Stimulated activated effector memory CD8-positive, alpha-beta T cell treated with anti-CD3 and anti-CD28 coated beads, Interleukin-12 subunit alpha, Interleukin-12 subunit beta, amount 100 ng/mL, for 72 hours (primary cell): ENCODE measurements at regions not wholly inside any gene's neighbourhood (a gene's known extent, or its start where the extent isn't known, plus 50 kb on each side); places are given as distances from the start of the nearest gene placed in this dataset.

Source experiments
- ATAC-seq: fragments of 150-1000 bp; cut with Tn5 transposase; 2 replicates; pipeline ENCODE4 v1.10.0; 2021
- DNase-seq, 2 donors: peaks; one replicate each; pipeline ENCODE4 v3.0.0; 2021 to 2022; ENCODE audit warnings: low spot score in 2 of 2
- H3K27ac Mint-ChIP-seq: one replicate; pipeline ENCODE4 v1.8.0; 2022; ENCODE audit warnings: mild to moderate bottlenecking, mixed read lengths
- H3K36me3 Mint-ChIP-seq: one replicate; pipeline ENCODE4 v1.8.0; 2022; ENCODE audit warnings: mild to moderate bottlenecking, mixed read lengths
- H3K4me1 Mint-ChIP-seq: one replicate; pipeline ENCODE4 v1.8.0; 2022; ENCODE audit warnings: mixed read lengths
- H3K4me3 Mint-ChIP-seq: one replicate; pipeline ENCODE4 v1.8.0; 2022; ENCODE audit warnings: mild to moderate bottlenecking, mixed read lengths
- H3K9me3 Mint-ChIP-seq: one replicate; pipeline ENCODE4 v1.8.0; 2022; ENCODE audit warnings: mixed read lengths

DNA sequence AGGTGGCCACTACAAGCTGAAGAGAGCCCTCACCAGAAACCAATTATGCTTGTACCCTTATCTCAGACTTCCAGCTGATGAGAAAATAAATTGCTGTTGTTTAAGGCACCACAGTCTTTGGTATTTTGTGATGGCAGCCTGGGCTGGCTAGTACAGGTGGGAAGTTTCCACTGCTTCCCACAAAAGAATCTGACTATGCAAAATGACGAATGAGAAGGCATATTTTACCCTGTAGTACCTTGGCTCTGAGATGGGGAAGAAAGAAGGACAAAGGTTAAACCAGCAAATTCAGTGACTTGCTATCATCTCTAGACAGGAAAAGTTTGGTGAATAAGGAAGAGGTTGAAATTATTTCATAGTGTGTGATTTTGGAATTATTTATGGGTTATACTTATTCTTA is 112.8 kb upstream of the ELL2 start:
- no peaks in the 10 kb centered on the region for H3K36me3 Mint-ChIP-seq
- H3K4me1 Mint-ChIP-seq = peaks cover 21% of the 10 kb centered on the region
- ATAC-seq = no peak
- no peak overlapping the region for H3K27ac Mint-ChIP-seq
- no peak for DNase-seq
- no peaks in the 10 kb centered on the region for H3K9me3 Mint-ChIP-seq
- no peak overlapping the region for H3K4me3 Mint-ChIP-seq

DNA sequence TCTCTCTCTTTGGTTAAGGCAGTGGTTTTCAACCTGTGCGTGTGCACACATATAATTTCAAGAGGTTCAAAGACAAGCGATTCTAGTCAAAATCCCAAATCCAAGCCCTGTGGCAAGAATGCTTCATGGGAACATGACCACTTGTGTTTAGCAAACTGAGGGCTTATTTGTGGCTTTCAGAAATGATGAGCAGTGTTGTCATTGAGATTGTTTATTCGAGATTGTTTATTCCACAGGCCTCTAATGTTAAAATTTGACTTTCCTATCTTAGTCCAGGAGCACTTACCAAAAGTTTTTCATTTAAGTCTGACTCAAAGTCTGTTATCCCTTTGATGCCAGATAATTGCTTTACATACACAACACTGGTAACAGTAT is 111.1 kb upstream of the ELL2 start:
- Mint-ChIP-seq H3K4me1 (peaks cover 15% of the 10 kb centered on the region), H3K27ac (no peak overlapping the region), H3K36me3 (no peaks in the 10 kb centered on the region), H3K4me3 (no peak overlapping the region), H3K9me3 (no peaks in the 10 kb centered on the region)
- DNase-seq (no peak), ATAC-seq (no peak)

DNA sequence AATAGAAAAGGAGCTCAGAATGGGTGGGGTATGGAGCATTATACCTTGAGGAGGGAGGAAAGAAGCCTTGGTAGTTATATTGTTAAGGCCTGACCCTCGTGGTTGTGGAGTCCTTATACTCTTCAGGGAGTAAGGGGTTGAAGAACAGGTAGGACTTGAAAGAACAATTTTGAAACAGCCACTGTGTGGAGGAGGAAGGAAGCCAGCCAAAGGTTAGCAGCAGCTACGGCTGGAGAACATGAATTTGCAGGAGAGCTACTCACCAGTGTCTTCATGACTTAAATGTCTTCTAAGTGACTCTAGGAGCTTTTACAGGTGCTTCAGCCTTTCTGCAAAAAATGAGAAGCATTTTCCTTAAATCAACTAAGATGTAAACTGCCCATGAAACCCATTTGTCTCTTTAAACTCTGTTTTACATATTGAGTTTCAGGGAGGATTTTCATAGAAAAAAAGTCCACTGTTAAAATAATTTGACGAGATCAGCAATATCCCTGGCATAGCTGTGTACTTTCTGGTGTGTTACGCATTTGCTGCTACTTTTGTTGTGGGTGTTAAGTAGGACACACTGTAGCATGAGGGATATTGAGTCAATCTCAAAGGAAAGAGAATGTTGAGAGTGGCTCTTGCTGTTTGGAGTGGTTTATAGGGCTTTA is 110.6 kb upstream of the ELL2 start:
- Mint-ChIP-seq H3K9me3 (no peaks in the 10 kb centered on the region), H3K27ac (no peak overlapping the region), H3K4me3 (no peak overlapping the region), H3K4me1 (peaks cover 18% of the 10 kb centered on the region), H3K36me3 (no peaks in the 10 kb centered on the region)
- ATAC-seq (no peak), DNase-seq (no peak)

DNA sequence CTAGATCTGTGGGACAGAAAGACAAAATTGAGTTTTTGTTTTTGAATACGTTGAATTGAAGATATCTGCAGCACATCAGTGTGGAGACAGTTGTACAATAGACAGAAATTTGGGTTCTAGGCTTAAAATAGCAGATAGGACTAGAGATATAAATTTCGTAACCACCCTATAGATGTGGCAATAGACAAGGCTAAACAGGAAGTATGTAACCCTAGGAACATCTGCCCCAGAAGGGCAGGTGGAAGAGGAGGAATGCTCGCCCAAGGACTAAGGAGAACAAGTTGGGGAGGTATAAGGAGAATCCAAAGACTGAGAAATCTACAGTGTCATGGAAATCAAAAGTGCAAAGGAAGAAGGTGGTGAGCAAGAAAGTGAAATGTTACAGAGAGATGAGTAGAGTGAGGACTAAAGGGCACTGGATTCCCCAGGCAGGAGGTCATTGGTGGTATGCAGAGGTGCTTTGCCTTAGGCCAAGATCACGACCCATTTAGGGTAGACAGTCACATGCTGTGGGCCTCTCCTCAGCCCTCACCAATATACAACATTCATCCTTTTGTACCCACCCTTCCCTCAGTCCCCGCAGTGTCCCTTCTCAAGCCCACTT is 109.1 kb upstream of the ELL2 start:
- H3K9me3 Mint-ChIP-seq = no peaks in the 10 kb centered on the region
- no peak for DNase-seq
- peak; percentile 17 for ATAC-seq
- H3K4me3 Mint-ChIP-seq = no peak overlapping the region
- H3K36me3 Mint-ChIP-seq = no peaks in the 10 kb centered on the region
- peaks cover 26% of the 10 kb centered on the region for H3K4me1 Mint-ChIP-seq
- no peak overlapping the region for H3K27ac Mint-ChIP-seq

DNA sequence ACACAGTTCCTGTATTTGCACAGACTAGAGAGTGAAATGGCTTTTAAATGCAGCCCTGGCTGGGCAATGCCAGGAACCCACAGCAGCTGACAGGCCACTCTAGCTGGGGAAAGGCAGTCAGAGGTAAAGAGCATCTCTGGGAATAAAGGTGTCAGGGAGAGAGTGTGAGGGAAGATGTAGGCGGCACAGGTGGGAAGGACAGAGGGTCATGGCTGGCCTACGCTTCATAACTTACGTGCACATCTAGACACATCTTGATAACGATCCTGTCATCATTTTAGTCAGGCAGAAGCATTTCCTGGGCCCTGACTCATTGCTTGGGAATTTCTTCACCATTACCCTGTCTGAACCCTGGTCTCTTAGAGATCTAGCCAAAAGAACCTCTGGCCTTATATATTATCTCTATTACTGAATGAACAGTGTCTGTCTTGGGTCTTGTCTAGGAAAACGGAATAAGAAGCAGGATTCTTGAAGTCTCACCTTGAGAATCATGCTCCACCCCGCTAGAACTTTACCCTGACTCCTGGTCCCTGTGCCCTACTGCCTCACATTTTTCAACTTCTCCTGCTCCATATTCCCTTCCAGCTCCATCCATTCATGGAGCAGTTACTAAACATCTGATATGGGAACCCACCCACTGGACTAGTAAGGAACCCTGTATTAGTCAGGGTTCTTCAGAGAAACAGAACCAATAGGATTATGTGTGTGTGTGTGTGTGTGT is 106.4 kb upstream of the ELL2 start:
- Mint-ChIP-seq H3K4me3 (peak overlapping the region; percentile 14), H3K4me1 (peaks cover 36% of the 10 kb centered on the region), H3K27ac (peak overlapping the region; percentile 66), H3K36me3 (no peaks in the 10 kb centered on the region), H3K9me3 (no peaks in the 10 kb centered on the region)
- ATAC-seq = peak; percentile 57
- DNase-seq = no peak

DNA sequence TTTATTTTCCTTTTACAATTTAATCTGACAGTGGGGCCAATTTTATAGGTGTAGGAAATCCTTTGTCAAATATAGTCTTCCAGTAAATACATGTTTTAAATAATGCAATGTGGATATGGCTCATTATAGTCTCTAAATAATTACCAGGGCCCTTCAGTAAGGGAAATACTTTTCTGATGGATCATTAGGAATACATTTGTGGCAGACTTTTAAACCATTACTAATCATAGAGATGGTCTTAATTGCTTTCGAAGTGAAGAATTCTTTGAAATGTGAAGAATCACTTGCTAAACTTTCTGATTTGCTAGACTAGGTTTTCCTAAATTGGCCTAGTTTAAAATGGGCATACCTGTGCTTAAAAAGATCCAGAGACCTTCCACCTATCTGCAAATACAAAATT is 105.6 kb upstream of the ELL2 start:
- Mint-ChIP-seq H3K4me3 (no peak overlapping the region), H3K9me3 (no peaks in the 10 kb centered on the region), H3K36me3 (no peaks in the 10 kb centered on the region), H3K27ac (peak overlapping the region; percentile 66), H3K4me1 (peaks cover 36% of the 10 kb centered on the region)
- no peak for DNase-seq
- ATAC-seq = no peak

DNA sequence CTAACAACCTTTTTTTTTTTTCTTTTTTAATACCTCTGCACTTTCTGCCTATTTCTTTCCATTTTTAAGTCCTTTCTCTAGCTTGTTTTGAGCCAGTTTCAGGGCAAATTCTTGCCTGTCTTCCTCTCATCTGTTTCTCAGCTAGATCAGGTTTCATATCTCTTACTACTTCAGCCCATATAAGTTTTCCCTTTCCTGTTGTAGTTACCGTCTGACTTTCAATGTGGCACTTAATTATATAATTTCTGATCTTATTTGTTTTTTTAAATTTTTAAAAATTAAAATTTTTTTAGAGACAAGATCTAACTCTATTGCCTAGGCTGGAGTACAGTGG is 104.7 kb upstream of the ELL2 start:
- Mint-ChIP-seq H3K4me1 (peaks cover 36% of the 10 kb centered on the region), H3K9me3 (no peaks in the 10 kb centered on the region), H3K36me3 (no peaks in the 10 kb centered on the region), H3K4me3 (no peak overlapping the region), H3K27ac (peak overlapping the region; percentile 48)
- DNase-seq (no peak), ATAC-seq (no peak)

DNA sequence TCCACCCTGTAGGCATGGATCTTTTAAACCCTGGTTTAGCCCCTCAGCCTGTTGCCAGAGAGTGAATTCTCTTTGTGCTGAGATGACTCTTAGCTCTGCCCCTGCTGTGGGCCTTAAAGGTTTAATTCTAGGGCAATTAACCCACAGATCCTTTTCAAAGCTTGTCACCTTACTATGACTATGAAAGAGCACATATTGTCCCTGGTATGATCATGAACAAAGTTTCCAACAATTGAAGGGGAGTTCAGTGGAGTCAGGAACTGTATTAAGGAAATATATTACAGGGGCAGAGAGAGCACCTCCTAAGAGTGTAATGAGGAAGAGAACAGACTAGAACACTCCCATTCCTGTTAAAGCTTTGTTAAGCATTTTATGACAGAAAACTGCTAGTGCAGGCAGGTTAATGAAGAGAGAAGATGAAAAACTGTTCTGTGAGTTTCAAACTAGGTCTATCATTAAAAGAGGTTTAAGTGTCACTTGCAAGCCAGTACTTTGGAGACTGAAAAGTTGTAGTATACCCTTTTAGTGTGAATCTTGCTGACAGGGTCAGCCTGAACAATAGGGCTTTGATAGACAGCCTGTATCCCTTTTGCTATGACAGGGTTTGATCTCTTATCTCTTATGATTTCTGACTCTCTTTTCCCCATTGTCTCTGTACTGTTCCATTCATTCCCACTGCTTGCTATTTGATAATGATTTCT is 104.2 kb upstream of the ELL2 start:
- DNase-seq (no peak), ATAC-seq (peak; percentile 77)
- H3K4me1 Mint-ChIP-seq = peaks cover 36% of the 10 kb centered on the region
- H3K4me3 Mint-ChIP-seq = no peak overlapping the region
- H3K9me3 Mint-ChIP-seq = no peaks in the 10 kb centered on the region
- peak overlapping the region; percentile 48 for H3K27ac Mint-ChIP-seq
- H3K36me3 Mint-ChIP-seq = no peaks in the 10 kb centered on the region

DNA sequence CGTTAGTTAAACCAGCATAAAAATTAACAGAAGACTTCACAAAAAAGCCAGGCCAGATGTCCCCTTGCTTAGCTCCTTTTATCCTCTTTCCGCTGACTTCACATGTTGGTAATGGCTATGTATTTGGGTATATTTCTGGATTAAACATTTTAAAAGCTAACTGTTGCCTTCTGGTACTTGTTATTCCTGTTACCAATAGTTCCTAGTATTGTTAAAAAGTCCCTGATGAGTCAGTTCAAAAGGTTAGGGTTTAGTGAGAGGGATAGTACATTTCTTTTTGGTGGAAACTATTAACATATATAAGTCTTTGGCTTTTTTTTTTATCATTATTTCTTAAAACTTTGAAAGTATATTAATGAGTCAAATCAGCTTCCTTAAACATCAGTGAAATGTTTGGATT is 103.2 kb upstream of the ELL2 start:
- no peaks in the 10 kb centered on the region for H3K9me3 Mint-ChIP-seq
- DNase-seq (no peak), ATAC-seq (peak; percentile 71)
- no peaks in the 10 kb centered on the region for H3K36me3 Mint-ChIP-seq
- peaks cover 29% of the 10 kb centered on the region for H3K4me1 Mint-ChIP-seq
- H3K4me3 Mint-ChIP-seq = peak overlapping the region; percentile 10
- peak overlapping the region; percentile 48 for H3K27ac Mint-ChIP-seq

DNA sequence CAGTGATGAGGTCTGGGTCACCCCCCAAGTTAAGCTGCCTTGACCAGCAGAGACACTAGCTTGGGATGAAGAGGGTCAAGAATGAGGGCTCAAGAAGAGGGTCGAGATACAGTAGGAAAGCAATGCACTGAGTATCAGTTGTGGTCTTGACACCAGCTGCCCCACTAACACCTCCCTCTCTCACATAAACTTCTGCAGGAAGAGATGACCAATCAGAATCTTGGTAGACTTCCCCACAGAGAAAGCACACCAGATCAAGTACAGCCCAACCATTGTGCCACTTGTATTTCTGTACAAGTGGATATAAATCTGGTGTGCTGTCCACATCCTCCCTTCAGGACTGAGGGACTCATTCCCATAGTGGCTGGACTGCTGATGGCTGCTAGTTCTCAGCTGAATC is 101.2 kb upstream of the ELL2 start:
- Mint-ChIP-seq H3K36me3 (no peaks in the 10 kb centered on the region), H3K27ac (no peak overlapping the region), H3K9me3 (no peaks in the 10 kb centered on the region), H3K4me3 (no peak overlapping the region), H3K4me1 (peaks cover 22% of the 10 kb centered on the region)
- no peak for DNase-seq
- no peak for ATAC-seq

DNA sequence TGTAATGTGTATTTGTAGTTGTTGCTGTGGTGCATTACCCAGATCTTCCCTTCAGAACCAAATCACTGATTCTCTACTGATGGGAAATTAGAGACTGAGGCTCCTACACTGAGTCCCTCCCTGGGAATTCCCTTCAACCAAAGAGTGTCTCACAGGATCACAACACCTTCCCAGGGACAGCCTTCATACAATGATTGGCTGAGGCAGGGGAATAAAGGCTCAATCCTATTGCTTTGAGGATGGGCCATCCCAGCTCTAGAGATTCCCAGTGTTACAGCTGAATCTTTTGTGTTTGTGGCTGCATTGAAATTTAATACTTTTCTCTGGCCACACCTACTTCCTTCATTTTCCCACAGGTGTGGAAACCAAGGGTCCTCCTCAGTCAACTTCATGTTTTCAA is 96.4 kb upstream of the ELL2 start:
- no peaks in the 10 kb centered on the region for H3K9me3 Mint-ChIP-seq
- ATAC-seq (no peak), DNase-seq (no peak)
- no peak overlapping the region for H3K4me3 Mint-ChIP-seq
- no peak overlapping the region for H3K27ac Mint-ChIP-seq
- peaks cover 9% of the 10 kb centered on the region for H3K4me1 Mint-ChIP-seq
- no peaks in the 10 kb centered on the region for H3K36me3 Mint-ChIP-seq

DNA sequence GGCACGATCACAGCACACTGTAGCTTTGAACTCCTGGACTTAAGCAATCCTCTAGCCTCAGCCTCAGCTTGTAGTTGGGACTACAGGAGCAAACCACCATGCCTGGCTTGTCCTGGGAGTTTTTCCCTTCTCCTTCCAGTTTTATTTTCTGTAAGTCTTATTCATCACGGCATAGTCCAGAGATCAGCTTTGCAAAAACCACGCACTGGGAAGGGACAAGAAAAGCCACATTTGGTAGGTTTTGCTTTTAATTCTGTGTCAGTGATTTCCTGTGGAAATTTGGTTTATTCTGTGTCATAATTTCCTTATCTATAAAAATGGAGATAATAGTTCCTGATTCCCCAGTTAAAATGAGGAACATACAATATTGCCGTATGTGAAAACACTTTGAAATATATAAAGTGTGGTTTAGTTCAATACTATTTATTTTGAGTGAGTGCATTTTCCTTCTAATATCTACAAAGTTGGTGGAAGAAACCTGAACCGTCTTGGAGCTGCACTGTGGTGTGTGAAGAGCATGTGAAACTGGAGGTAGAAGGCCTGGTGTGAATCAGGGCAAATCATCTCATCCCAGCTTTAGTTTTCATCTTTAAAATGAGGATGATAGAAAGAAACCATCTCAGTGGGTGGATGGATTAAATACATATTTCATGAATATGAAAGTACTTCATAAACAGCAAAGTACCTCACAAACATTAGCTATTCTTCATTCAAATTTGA is 92.8 kb upstream of the ELL2 start:
- Mint-ChIP-seq H3K4me1 (peaks cover 9% of the 10 kb centered on the region), H3K9me3 (peaks cover 3% of the 10 kb centered on the region), H3K36me3 (no peaks in the 10 kb centered on the region), H3K4me3 (no peak overlapping the region), H3K27ac (no peak overlapping the region)
- no peak for ATAC-seq
- DNase-seq = no peak

DNA sequence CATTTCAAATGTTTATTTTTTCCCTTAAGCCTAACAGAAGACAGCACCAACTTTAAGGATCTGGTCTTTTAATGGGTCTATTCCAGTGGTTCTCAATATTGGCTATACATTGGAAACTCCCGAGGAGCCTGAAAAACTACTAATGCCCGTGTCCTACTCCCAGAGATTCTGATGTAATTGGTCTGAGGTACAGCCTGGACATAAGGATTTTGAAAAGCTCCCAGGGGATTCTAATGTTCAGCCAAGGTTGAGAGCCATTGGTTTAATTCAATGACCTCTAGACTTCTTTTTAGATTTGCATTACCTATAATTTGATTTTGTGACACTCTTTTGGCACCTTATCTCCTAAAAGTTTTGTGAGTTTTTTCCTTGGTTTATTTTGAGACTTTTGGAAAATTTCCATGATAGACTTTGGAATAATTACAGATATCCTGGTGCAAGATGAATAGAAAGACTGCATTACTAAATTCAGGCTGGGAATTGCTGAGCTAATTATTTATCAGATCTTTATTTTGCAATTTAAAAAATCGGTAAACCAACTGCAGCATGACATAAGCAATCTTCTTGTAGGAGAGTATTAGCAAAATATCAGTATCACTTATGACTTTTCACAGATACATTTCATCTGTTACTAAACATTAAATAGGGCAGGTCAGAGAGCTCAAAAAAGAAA is 91.5 kb upstream of the ELL2 start:
- peaks cover 9% of the 10 kb centered on the region for H3K4me1 Mint-ChIP-seq
- no peak for DNase-seq
- ATAC-seq = no peak
- no peak overlapping the region for H3K4me3 Mint-ChIP-seq
- no peaks in the 10 kb centered on the region for H3K36me3 Mint-ChIP-seq
- peaks cover 3% of the 10 kb centered on the region for H3K9me3 Mint-ChIP-seq
- H3K27ac Mint-ChIP-seq = no peak overlapping the region

DNA sequence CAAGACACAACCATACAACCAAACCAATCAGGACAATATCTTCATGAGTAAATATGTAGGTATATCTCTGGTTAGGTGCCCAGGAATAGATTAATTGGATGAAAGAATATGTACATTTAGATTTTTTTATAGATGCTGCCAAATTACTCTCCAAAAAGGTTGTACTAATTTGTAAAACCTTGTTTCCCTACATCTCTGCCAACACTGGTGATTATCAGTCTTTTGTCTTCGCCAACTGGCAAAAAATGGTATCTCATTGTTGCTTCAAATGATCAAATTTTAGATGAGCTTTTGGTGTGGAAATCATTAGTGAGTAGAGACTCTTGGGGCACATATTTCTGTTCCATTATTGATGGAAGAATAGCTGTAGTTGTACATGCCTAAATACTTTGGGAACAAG is 90.7 kb upstream of the ELL2 start:
- no peak for DNase-seq
- Mint-ChIP-seq H3K4me3 (no peak overlapping the region), H3K9me3 (peaks cover 3% of the 10 kb centered on the region), H3K27ac (no peak overlapping the region), H3K36me3 (no peaks in the 10 kb centered on the region), H3K4me1 (peaks cover 9% of the 10 kb centered on the region)
- no peak for ATAC-seq

DNA sequence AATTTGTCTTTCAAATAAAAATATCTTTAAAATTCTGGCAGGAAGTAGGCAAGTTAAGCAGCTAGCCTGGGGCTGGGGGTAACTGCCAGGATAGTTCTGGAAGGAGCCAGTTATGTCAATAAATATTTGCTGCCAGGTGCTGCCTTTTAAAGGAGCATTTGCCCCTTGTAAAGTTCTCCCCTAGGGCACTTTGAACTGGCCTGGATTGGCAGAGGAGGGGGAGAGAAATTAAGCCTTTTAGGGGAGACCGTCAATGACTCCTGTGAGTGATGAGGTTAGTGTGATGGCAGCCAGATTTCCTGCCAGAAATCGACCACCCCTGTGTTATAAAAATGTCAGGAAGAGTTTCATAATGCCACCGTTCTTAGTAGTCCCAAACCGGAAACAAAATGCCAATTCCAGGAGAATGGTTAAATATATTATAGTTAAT is 89.8 kb upstream of the ELL2 start:
- H3K9me3 Mint-ChIP-seq = peaks cover 3% of the 10 kb centered on the region
- no peak overlapping the region for H3K27ac Mint-ChIP-seq
- no peak overlapping the region for H3K4me3 Mint-ChIP-seq
- no peak for DNase-seq
- no peaks in the 10 kb centered on the region for H3K36me3 Mint-ChIP-seq
- no peak for ATAC-seq
- H3K4me1 Mint-ChIP-seq = peaks cover 9% of the 10 kb centered on the region
